ENCODE measurements at regions not wholly inside any gene's neighbourhood (a gene's known extent, or its start where the extent isn't known, plus 50 kb on each side); places are given as distances from the start of the nearest gene placed in this dataset.
"Not testable (repeated sequence)": the region's sequence is repeated elsewhere in the genome, so short reads cannot be mapped to it uniquely, and the experiment has no call there.

DNA sequence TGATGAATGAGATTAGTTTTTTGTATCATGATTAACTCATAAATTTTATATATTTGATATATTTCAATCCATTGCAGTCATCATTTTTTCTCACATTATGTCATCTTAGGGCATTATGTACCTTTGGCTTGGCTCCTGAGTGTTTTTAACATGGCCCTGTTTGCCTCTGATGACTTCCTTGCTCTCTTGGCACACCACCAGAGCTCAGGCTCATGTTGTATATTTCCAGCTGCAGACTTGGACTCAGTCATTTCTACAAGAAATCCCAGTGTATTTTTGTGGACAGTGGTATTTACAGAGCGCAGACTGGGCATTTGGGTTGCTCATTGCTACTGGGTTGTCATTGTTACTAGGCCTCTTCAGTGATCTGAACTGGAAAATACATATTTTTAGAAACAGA lies 188.5 kb downstream of the ADRA2A start:
- no peak for DNase-seq (ENCODE audit: low read depth)

DNA sequence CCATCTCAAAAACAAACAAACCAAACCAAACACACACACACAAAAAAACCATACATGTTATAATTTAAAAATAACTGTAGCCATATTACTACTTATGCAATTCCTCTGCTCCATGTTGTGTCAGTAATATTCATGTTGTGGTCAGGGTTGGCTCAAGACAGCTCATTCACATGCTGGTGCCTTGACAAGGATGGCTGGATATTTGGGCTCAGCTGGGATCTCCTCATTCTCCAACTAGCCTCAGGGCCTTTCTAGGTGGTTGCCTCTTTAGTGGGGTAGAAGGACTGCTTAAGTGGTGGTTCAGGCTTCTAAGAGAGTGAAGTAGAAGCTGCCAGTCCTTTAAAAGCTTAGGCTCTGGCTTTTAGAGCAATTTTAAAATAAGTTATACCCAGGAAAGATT lies 189.3 kb downstream of the ADRA2A start:
- DNase-seq (ENCODE audit: low read depth): no peak

DNA sequence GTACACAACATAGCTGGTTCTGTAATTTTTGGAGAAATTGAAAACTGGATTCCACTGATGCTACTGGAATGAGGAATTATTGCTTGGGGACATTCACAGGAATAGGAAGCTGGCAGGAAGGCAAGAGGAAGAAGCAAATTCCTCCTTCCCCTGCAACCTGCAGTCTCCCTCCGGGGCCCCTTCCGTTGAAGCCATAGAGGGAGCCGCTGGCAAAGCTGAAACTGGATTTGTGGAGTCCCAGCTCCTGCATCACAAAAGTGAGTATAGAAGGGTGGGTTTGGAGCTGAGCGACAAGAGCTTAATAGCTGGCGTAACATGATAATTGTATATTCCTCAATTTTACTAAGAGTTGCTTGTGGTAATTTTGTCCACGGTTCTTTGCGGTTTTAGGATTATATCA lies 190.8 kb downstream of the ADRA2A start:
- DNase-seq (ENCODE audit: low read depth): no peak

GRCh38 chr10:111273235-111273634 lies 196.4 kb downstream of the ADRA2A start:
- no peak for DNase-seq (ENCODE audit: low read depth)

GRCh38 chr10:111273635-111274034 lies 196.8 kb downstream of the ADRA2A start:
- DNase-seq (ENCODE audit: low read depth): no peak

- DNase-seq (ENCODE audit: low read depth): no peak
These were observed 198.3 kb downstream of the ADRA2A start for GRCh38 chr10:111275091-111275490.

DNA sequence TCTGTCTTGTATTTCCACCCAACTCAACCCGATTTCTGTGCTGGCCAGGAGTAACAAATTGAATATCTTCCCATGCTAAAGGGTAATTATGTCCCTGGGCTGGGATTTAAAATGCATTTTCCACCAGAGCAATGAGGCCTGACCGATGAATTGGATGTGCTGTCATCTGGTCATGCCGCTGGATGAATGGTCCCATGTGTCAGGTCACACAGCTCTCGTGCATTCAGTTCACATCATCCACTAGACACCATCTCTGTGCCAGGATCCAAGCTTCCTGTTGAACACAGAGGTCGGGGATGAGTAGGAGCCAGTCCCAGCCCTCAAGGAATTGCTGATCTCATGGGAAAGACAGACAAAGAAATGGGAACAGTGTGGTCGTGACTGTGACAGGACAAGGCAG lies 200.8 kb downstream of the ADRA2A start:
- DNase-seq (ENCODE audit: low read depth): no peak

GRCh38 chr10:111278266-111278665 lies 201.4 kb downstream of the ADRA2A start:
- no peak for DNase-seq (ENCODE audit: low read depth)

- DNase-seq (ENCODE audit: low read depth): no peak
These were observed 204.7 kb downstream of the ADRA2A start for GRCh38 chr10:111281516-111281915.

DNA sequence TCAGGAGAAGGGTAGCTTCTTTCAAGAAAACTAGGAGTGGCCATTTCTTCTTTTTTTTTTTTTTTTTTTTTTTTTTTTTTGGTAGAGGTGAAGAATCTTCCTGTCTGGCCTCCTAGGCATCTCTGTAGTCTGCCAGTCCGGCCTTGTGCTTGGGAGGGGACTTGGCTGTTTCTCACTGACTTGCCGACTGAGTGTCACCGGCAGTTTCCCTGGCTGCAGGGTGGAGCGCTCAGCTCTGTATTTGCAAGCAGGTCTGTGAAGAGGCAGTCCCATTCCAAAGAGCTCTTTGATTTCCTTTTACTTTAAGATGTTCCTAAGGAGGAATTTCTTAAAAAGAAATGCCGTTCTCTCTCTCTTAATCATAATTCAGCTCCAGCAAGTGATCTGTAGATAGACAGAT lies 212.6 kb downstream of the ADRA2A start:
- no peak for DNase-seq (ENCODE audit: low read depth)

GRCh38 chr10:111290649-111291048 lies 213.8 kb downstream of the ADRA2A start:
- DNase-seq (ENCODE audit: low read depth): no peak

DNA sequence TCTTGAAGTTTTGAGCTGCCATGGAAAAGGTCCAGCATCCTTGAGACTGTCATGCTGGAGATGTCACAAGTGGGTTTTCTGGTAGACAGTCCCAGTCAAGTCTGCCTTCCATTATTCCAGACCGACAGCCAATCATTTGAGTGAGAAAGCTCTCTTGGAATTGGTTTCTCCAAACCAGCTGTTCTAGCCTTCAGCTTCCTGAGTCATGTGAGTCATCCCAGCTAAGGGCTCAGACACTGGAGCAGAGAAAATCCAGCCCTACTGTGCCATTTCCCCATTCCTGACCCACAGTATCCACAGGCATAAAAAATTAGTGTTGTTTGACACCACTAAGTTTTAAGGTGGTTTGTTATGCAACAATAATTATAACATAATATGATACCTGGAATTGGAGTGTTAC lies 219.0 kb downstream of the ADRA2A start:
- DNase-seq (ENCODE audit: low read depth): no peak

- DNase-seq (ENCODE audit: low read depth): no peak
These were observed 220.6 kb downstream of the ADRA2A start for GRCh38 chr10:111297351-111297848.

DNA sequence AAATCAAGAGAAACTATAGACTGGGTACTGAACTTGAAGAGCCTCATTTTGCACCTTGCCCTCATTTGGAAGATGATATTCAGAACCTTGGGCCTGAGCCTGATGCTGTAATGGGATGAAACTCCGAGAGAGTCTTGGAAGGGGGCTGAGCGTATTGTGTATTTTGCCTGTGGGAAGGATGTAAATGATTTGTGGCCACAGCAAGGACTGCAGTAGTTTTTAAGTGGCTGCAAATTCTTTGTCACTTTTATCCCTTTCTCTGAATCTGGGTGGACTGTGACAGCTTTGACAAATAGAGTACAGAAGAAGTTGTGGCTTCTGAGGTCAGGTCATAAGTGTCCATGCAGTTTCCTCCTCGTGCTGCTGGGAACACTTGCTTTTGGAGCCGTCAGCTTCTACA lies 221.2 kb downstream of the ADRA2A start:
- no peak for DNase-seq (ENCODE audit: low read depth)

DNA sequence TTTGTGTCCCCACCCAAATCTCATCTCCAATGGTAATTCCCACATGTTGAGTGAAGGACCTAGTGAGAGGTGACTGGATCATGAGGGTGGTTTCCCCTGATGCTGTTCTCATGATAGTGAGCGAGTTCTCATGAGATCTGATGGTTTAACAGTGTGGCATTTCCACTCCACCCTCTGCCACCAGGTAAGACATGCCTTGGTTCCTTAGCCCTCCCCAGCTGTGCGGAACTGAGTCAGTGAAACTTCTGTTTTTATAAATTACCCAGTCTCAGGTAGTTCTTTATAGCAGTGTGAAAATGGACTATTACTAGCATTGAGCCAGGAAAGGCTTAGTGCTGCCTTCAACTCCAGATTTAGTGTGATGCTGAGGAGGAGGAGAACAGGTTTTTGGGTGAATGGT lies 222.2 kb downstream of the ADRA2A start:
- no peak for DNase-seq (ENCODE audit: low read depth)

GRCh38 chr10:111303887-111304286 lies 227.1 kb downstream of the ADRA2A start:
- no peak for DNase-seq (ENCODE audit: low read depth)

DNA sequence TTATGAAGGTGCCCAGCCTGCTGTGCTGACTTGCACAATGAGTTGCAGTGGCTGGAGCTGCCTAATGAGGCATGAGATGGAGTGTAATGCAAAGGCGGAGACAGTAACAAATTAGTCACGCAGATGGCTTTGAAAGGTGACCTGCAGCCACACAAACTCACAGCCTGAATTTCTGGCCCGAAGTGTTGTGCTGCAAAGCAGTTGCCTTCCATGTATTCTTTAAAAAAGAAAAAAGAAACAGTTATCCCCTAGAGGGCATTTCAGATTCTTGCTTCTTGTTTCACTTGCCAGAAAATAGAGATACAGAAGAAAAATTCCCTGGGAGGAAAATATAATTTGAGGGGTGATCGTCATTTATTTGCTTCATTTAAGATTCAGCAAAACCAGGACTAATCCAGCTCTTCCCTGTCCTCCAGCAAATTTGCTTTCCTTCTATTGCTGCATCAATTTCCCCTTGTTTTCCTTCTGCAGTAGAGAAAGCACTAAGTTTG lies 239.9 kb downstream of the ADRA2A start:
- DNase-seq (ENCODE audit: low read depth): no peak

DNA sequence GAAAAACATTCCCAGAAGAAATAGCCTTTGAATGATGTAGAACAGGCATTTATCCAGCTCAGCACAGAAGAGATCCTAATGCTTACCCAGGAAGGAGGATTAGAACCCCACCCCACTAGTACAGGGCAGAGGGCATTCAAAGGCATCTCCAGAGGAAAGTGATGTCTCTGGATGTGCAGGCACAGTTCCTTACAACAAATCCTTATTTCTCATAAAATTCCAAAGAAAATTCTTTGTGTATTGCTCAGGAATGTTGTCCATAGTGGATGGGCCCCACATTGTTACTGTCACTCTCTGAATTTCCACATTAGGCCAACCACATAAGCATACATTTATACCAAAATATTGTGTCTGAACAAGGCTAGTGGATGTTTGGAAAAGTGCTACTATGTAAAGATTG lies 243.0 kb downstream of the ADRA2A start:
- no peak for DNase-seq (ENCODE audit: low read depth)

DNA sequence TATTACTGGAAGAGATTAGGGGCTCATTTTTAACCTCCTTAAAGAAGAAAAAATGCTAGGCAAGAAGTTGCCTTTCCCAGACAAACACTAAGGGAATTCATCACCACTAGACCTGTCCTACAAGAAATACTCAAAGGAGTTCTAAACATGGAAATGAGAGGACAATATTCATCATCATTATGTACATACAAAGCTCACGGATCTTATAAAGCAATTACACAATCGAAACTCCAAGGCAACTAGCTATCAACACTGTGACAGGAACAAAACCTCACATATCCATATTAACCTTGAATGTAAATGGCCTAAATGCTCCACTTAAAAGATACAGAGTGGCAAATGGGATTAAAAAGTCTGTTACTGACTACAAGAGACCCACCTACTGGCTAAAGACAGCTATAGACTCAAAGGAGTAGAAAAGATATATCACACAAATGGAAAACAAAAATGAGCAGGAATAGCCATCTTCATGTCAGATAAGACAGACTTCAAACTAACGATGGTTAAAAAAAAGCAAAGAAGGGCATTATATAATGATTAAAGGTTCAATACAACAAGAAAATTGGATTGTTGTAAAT lies 246.6 kb downstream of the ADRA2A start:
- DNase-seq (ENCODE audit: low read depth): no peak

DNA sequence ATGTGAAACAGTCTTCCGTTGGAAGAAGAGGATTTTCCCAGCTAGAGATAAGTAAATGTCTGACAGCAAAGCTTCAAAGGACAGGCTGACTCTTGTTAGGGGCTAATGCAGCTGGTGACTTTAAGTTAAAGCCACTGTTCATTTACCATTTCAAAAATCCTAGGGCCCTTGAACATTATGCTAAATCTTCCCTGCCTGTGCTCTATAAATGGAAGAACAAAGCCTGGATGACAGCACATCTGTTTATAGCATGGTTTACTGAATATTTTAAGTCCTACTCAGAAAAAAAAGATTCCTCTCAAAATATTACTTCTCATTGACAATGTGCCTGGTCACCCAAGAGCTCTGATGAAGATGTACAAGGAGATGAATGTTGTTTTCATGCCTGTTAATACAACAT lies 255.3 kb downstream of the ADRA2A start:
- not testable (repeated sequence) for DNase-seq (ENCODE audit: low read depth)

- no peak for DNase-seq (ENCODE audit: low read depth)
These were observed 259.0 kb downstream of the ADRA2A start for GRCh38 chr10:111335826-111336225.

- DNase-seq (ENCODE audit: low read depth): no peak
These were observed 261.2 kb downstream of the ADRA2A start for GRCh38 chr10:111338035-111338434.

GRCh38 chr10:111338805-111339204 lies 262.0 kb downstream of the ADRA2A start:
- no peak for DNase-seq (ENCODE audit: low read depth)

GRCh38 chr10:111344804-111345203 lies 268.0 kb downstream of the ADRA2A start:
- DNase-seq (ENCODE audit: low read depth): no peak
